K562 (cell line): ENCODE measurements at regions not wholly inside any gene's neighbourhood (a gene's known extent, or its start where the extent isn't known, plus 50 kb on each side); places are given as distances from the start of the nearest gene placed in this dataset. TPM values are rescaled to one million over a fixed set of nuclear protein-coding genes. Genes with fewer than 3 reads are reported as not detected.

Experiments used
- ATAC-seq: fragments of 200-7000 bp; cut with Tn5 transposase; 3 replicates; pipeline ENCODE4 v1.9.1; 2020; ENCODE audit warnings: moderate library complexity
- BruUV-seq: library from RNA; stranded (reverse); fragments of 400-500 nt; replicated peaks from 2 replicates; lab custom pipeline; 2021; lab: Mats Ljungman, UMichigan
- CTCF ChIA-PET: fragments of 300-600 bp; formaldehyde crosslinking; extraction: SDS; loops from one replicate; lab custom pipeline; 2021; ENCODE audit warnings: low intra/inter-chr PET ratio; lab: Yijun Ruan, JAX
- POLR2A ChIA-PET: fragments of 300-600, 350-650 bp; sonication (Branson Sonifier 250); formaldehyde crosslinking; extraction: SDS; loops from one replicate; lab custom pipeline; 2021; ENCODE audit warnings: antibody characterized with exemption, inconsistent platforms; lab: Yijun Ruan, JAX
- DNase-seq, 4 experiments: peaks; one replicate each; pipeline versions ENCODE4 v3.0.0 to v3.0.0-alpha.2; 2011 to 2018; ENCODE audit warnings: low spot score in 3 of 4, mixed read lengths in 3 of 4; ENCODE audit errors: extremely low read depth in 1 of 4
- FAIRE-seq: peaks from 2 replicates; lab custom pipeline; 2011; peaks lifted over from hg19 to GRCh38; lab: Jason Lieb, UNC
- H2AFZ ChIP-seq: 2 replicates; pipeline ENCODE4 v1.6.0; 2011; ENCODE audit warnings: low read depth, low read length, control low read depth, inconsistent platforms
- H3K27ac ChIP-seq: fragments of 200-600 bp; 3 replicates; pipeline ENCODE4 v1.8.0; 2011; ENCODE audit warnings: low read depth, mild to moderate bottlenecking, control low read depth, inconsistent platforms, low read length, moderate library complexity, mixed read lengths; ENCODE audit errors: extremely low read depth
- H3K27me3 ChIP-seq, 2 experiments: fragments of 300-600 bp in 1 of 2; 2 replicates in 1 of 2; 3 replicates in 1 of 2; pipeline versions ENCODE4 v1.6.0 to v1.8.0; 2011; ENCODE audit warnings: inconsistent platforms in 2 of 2, low read length in 2 of 2, mild to moderate bottlenecking in 1 of 2, mixed read lengths in 1 of 2, moderate library complexity in 1 of 2; ENCODE audit not compliant: control insufficient read depth in 2 of 2, insufficient read depth in 2 of 2
- H3K36me3 ChIP-seq: fragments of 300-600 bp; 3 replicates; pipeline ENCODE4 v1.8.0; 2011; ENCODE audit warnings: mild to moderate bottlenecking, low read length, inconsistent platforms; ENCODE audit not compliant: control insufficient read depth, insufficient read depth
- H3K4me1 ChIP-seq, 2 experiments: fragments of 200-600 bp in 1 of 2; replicated peaks in 1 of 2; 2 replicates in 1 of 2; 3 replicates in 1 of 2; pipeline versions ENCODE4 v1.5.1 to v1.8.0; 2011; ENCODE audit warnings: inconsistent platforms in 2 of 2, low read length in 2 of 2, mild to moderate bottlenecking in 1 of 2, mixed read lengths in 1 of 2, moderate library complexity in 1 of 2; ENCODE audit not compliant: control insufficient read depth in 2 of 2, insufficient read depth in 2 of 2
- H3K4me2 ChIP-seq: 2 replicates; pipeline ENCODE4 v1.6.1; 2011; ENCODE audit warnings: low read length, control low read depth, inconsistent platforms, mixed read lengths; ENCODE audit not compliant: insufficient read depth
- H3K4me3 ChIP-seq: fragments of 200-600 bp; sonication (generic), shearing (Covaris generic); 2 replicates; pipeline ENCODE4 v1.5.1; 2016; ENCODE audit warnings: control low read depth, inconsistent platforms
- H3K79me2 ChIP-seq: fragments of 200-600 bp; 3 replicates; pipeline ENCODE4 v1.8.0; 2011; ENCODE audit warnings: low read length, inconsistent platforms; ENCODE audit not compliant: control insufficient read depth, insufficient read depth
- H3K9ac ChIP-seq, 2 experiments: 2 replicates each; pipeline versions ENCODE4 v1.6.0 to v1.6.1; 2011; ENCODE audit warnings: low read depth in 2 of 2, low read length in 2 of 2, control low read depth in 1 of 2, inconsistent platforms in 1 of 2, mild to moderate bottlenecking in 1 of 2, mixed read lengths in 1 of 2; ENCODE audit not compliant: insufficient read depth in 1 of 2
- H3K9me1 ChIP-seq: one replicate; pipeline ENCODE4 v1.6.0; 2011; ENCODE audit warnings: inconsistent platforms, mild to moderate bottlenecking, low read length, moderate library complexity; ENCODE audit not compliant: control insufficient read depth, insufficient read depth
- H3K9me3 ChIP-seq: replicated peaks from 2 replicates; pipeline ENCODE4 v1.5.1; 2011; ENCODE audit warnings: low read depth, low read length, inconsistent platforms; ENCODE audit not compliant: control insufficient read depth, insufficient read depth
- H4K20me1 ChIP-seq: replicated peaks from 2 replicates; pipeline ENCODE4 v1.6.1; 2011; ENCODE audit warnings: low read length, inconsistent platforms, mixed read lengths; ENCODE audit not compliant: control insufficient read depth, insufficient read depth
- ZSCAN32 ChIP-seq: fragments of 450-650 bp; formaldehyde crosslinking; IDR thresholded peaks from 2 replicates; pipeline ENCODE4 v1.4.0; 2020; ENCODE audit warnings: mild to moderate bottlenecking, moderate library complexity
- WGBS: fragments of 100-300 bp; shearing (Covaris generic); methylation state at CpG from one replicate; pipeline ENCODE4 v1.1.6; 2016; ENCODE audit warnings: low coverage, mixed read lengths; ENCODE audit not compliant: insufficient coverage; ENCODE audit errors: missing lambda C conversion rate; 5-methylcytosine and 5-hydroxymethylcytosine counted together
- in situ Hi-C: fragments of 300-500 bp; cut with MboI; formaldehyde crosslinking; loops from 4 replicates; pipeline ENCODE4 v1.15.0; 2018; ENCODE audit warnings: inconsistent platforms, mixed read lengths
- intact Hi-C: fragments of 100-400 bp; cut with micrococcal nuclease; formaldehyde crosslinking; loops from 2 replicates; pipeline ENCODE4 v1.14.2; 2022
- small RNA-seq: library from RNA; depleted of rRNA; stranded (forward); fragments of <200 nt; gene quantifications from one replicate; pipeline ENCODE3, GENCODE V24; 2014

- no peaks in the 10 kb centered on the region for H3K9me1 ChIP-seq
- no peak for TF ChIP-seq ZSCAN32 (CRISPR knock-in tag)
- TF ChIP-seq, all 486 proteins: peak for 0
- ChIA-PET POLR2A (no interaction called here), CTCF (no interaction called here)
- Histone ChIP-seq H3K27me3 (no peaks in the 10 kb centered on the region; a peak in 1 of 5 replicates), H3K4me3 (no peak overlapping the region), H3K9me3 (no peaks in the 10 kb centered on the region), H3K9ac (no peak overlapping the region), H3K79me2 (no peaks in the 10 kb centered on the region), H3K4me2 (no peak overlapping the region), H4K20me1 (no peaks in the 10 kb centered on the region), H3K27ac (no peak overlapping the region), H2AFZ (no peak overlapping the region), H3K36me3 (no peaks in the 10 kb centered on the region), H3K4me1 (no peaks in the 10 kb centered on the region)
- 0% methylated on average over 2 of the region's 2 CpGs for WGBS
- DNase-seq: no peak
- intact Hi-C loops: no loop called here
- ATAC-seq: no peak
- no TSS peak for BruUV-seq
- in situ Hi-C loops: no loop called here
- no peak for FAIRE-seq
Observed at GRCh38 chr7:24233386-24233785, 50.6 kb upstream of the NPY start.

Small RNA genes in the stretch of these regions (small RNA-seq; reads per million reads assigned to genes)
- not detected for gene RNA5SP228
